Testis (tissue), 2 donors: ENCODE measurements at regions not wholly inside any gene's neighbourhood (a gene's known extent, or its start where the extent isn't known, plus 50 kb on each side); places are given as distances from the start of the nearest gene placed in this dataset.

Source experiments
- CTCF ChIP-seq, 3 experiments: fragments of 450-650 bp in 2 of 3; fragments of 200-600 bp in 1 of 3; sonication (generic) in 1 of 3; IDR thresholded peaks; one replicate each; pipeline ENCODE4 v1.5.1; 2016 to 2019; ENCODE audit warnings: antibody characterized with exemption in 3 of 3, mild to moderate bottlenecking in 2 of 3, moderate library complexity in 1 of 3
- POLR2A ChIP-seq: fragments of 450-650 bp; IDR thresholded peaks from one replicate; pipeline ENCODE4 v1.6.1; 2017; ENCODE audit warnings: antibody characterized with exemption, mild to moderate bottlenecking, moderate library complexity

GRCh38 chr11:44505581-44506054 is 59.8 kb upstream of the CD82 start:
- TF ChIP-seq POLR2A (no peak), CTCF (IDR thresholded peaks at IDR 0.05) (no peak)
